Glutamatergic neuron (in vitro differentiated cells): ENCODE measurements at regions not wholly inside any gene's neighbourhood (a gene's known extent, or its start where the extent isn't known, plus 50 kb on each side); places are given as distances from the start of the nearest gene placed in this dataset.

Source experiments
- DNase-seq: peaks from one replicate; pipeline ENCODE4 v3.0.0; 2022
- H3K27ac Mint-ChIP-seq: one replicate; pipeline ENCODE4 v1.8.0; 2020; ENCODE audit warnings: mild to moderate bottlenecking, mixed read lengths, inconsistent platforms; ENCODE audit not compliant: unreplicated experiment
- H3K27me3 Mint-ChIP-seq: one replicate; pipeline ENCODE4 v1.8.0; 2020; ENCODE audit warnings: mild to moderate bottlenecking, moderate library complexity, mixed read lengths, inconsistent platforms; ENCODE audit not compliant: unreplicated experiment
- H3K36me3 Mint-ChIP-seq: one replicate; pipeline ENCODE4 v1.8.0; 2020; ENCODE audit warnings: mild to moderate bottlenecking, mixed read lengths, inconsistent platforms; ENCODE audit not compliant: unreplicated experiment
- H3K4me1 Mint-ChIP-seq: one replicate; pipeline ENCODE4 v1.8.0; 2020; ENCODE audit warnings: mild to moderate bottlenecking, low read depth, mixed read lengths, inconsistent platforms; ENCODE audit not compliant: unreplicated experiment
- H3K4me3 Mint-ChIP-seq: one replicate; pipeline ENCODE4 v1.8.0; 2020; ENCODE audit warnings: mild to moderate bottlenecking, mixed read lengths, inconsistent platforms; ENCODE audit not compliant: unreplicated experiment
- H3K9me3 Mint-ChIP-seq: one replicate; pipeline ENCODE4 v1.8.0; 2020; ENCODE audit warnings: mild to moderate bottlenecking, moderate library complexity, mixed read lengths, inconsistent platforms; ENCODE audit not compliant: unreplicated experiment
- CTCF ChIP-seq: fragments of 200-600 bp; sonication (generic); IDR thresholded peaks from one replicate; pipeline ENCODE4 v1.5.0; 2021; ENCODE audit not compliant: partially characterized antibody, unreplicated experiment

GRCh38 chr4:30437316-30437715, 282.9 kb upstream of the PCDH7 start:
- DNase-seq, result no peak
- Mint-ChIP-seq H3K27ac (no peak overlapping the region), H3K9me3 (no peaks in the 10 kb centered on the region), H3K4me1 (no peaks in the 10 kb centered on the region), H3K27me3 (no peaks in the 10 kb centered on the region), H3K4me3 (no peak overlapping the region), H3K36me3 (no peaks in the 10 kb centered on the region)
- no peak for TF ChIP-seq CTCF

DNA sequence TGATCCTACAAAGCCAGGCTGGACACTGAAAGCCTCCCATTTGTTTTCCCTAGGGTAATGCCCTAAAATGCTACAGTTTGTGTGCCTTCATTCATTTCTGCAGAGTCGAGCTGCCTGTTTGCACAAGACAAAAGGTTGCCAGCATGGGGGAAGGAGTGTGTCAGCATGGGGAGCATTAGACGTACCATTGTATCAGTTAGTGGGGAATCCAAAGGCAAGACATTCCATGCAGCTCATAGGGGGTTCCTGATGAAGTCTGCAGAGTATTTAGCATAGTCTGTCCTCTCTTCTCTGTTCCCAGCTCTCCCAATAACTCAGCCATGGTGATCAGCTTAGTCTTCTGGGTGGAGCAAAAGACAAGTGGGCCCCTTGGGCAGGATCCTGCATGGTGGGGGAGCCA, 276.9 kb upstream of the PCDH7 start:
- H3K9me3 Mint-ChIP-seq, result no peaks in the 10 kb centered on the region
- no peaks in the 10 kb centered on the region for H3K27me3 Mint-ChIP-seq
- no peak for TF ChIP-seq CTCF
- no peak overlapping the region for H3K27ac Mint-ChIP-seq
- H3K4me1 Mint-ChIP-seq, result peaks cover 11% of the 10 kb centered on the region
- H3K36me3 Mint-ChIP-seq, result no peaks in the 10 kb centered on the region
- H3K4me3 Mint-ChIP-seq, result no peak overlapping the region
- DNase-seq, result no peak

- no peak overlapping the region for H3K27ac Mint-ChIP-seq
- TF ChIP-seq CTCF, result no peak
- DNase-seq, result no peak
- no peaks in the 10 kb centered on the region for H3K9me3 Mint-ChIP-seq
- no peaks in the 10 kb centered on the region for H3K27me3 Mint-ChIP-seq
- H3K4me1 Mint-ChIP-seq, result no peaks in the 10 kb centered on the region
- H3K4me3 Mint-ChIP-seq, result no peak overlapping the region
- no peaks in the 10 kb centered on the region for H3K36me3 Mint-ChIP-seq
These were observed 269.7 kb upstream of the PCDH7 start for GRCh38 chr4:30450474-30450873.

- H3K36me3 Mint-ChIP-seq, result no peaks in the 10 kb centered on the region
- TF ChIP-seq CTCF, result no peak
- H3K9me3 Mint-ChIP-seq, result no peaks in the 10 kb centered on the region
- H3K27me3 Mint-ChIP-seq, result no peaks in the 10 kb centered on the region
- DNase-seq, result no peak
- H3K4me1 Mint-ChIP-seq, result no peaks in the 10 kb centered on the region
- no peak overlapping the region for H3K27ac Mint-ChIP-seq
- no peak overlapping the region for H3K4me3 Mint-ChIP-seq
These were observed 265.7 kb upstream of the PCDH7 start for GRCh38 chr4:30454504-30454903.

- no peaks in the 10 kb centered on the region for H3K36me3 Mint-ChIP-seq
- H3K4me3 Mint-ChIP-seq, result no peak overlapping the region
- no peak for TF ChIP-seq CTCF
- H3K9me3 Mint-ChIP-seq, result no peaks in the 10 kb centered on the region
- no peaks in the 10 kb centered on the region for H3K27me3 Mint-ChIP-seq
- no peak for DNase-seq
- no peak overlapping the region for H3K27ac Mint-ChIP-seq
- H3K4me1 Mint-ChIP-seq, result no peaks in the 10 kb centered on the region
These were observed 263.5 kb upstream of the PCDH7 start for GRCh38 chr4:30456716-30457115.
